Heart left ventricle (tissue), 16 donors: ENCODE measurements at regions not wholly inside any gene's neighbourhood (a gene's known extent, or its start where the extent isn't known, plus 50 kb on each side); places are given as distances from the start of the nearest gene placed in this dataset.

Source experiments
- ATAC-seq, 4 donors: fragments of 200-7000 bp; cut with Tn5 transposase; one replicate each; pipeline ENCODE4 v1.9.1; 2020 to 2022; ENCODE audit warnings: moderate library complexity in 4 of 4, mild to moderate bottlenecking in 3 of 4, moderate number of reproducible peaks in 1 of 4
- DNase-seq, 5 donors: peaks; one replicate each; pipeline ENCODE4 v3.0.0-alpha.2; 2020
- H3K27ac ChIP-seq, 12 donors: fragments of 200-600 bp; sonication (generic) in 4 of 12; one replicate each; pipeline versions ENCODE4 v1.5.0 to v1.8.0; 2016 to 2022; ENCODE audit warnings: mild to moderate bottlenecking in 2 of 12
- H3K27me3 ChIP-seq, 9 donors: fragments of 200-600 bp; sonication (generic) in 2 of 9; one replicate each; pipeline versions ENCODE4 v1.5.1 to v1.8.0; 2016 to 2022; ENCODE audit warnings: mild to moderate bottlenecking in 3 of 9
- H3K36me3 ChIP-seq, 9 donors: fragments of 200-600 bp; sonication (generic) in 2 of 9; one replicate each; pipeline versions ENCODE4 v1.5.0 to v1.8.0; 2018 to 2022; ENCODE audit warnings: mild to moderate bottlenecking in 2 of 9
- H3K4me1 ChIP-seq, 12 donors: fragments of 200-600 bp; sonication (generic) in 4 of 12; one replicate each; pipeline versions ENCODE4 v1.5.0 to v1.8.0; 2016 to 2022; ENCODE audit warnings: mild to moderate bottlenecking in 3 of 12
- H3K4me3 ChIP-seq, 12 donors: fragments of 200-600 bp; sonication (generic) in 4 of 12; one replicate each; pipeline versions ENCODE4 v1.5.0 to v1.8.0; 2017 to 2022; ENCODE audit warnings: mild to moderate bottlenecking in 9 of 12, moderate library complexity in 4 of 12
- H3K9me3 ChIP-seq, 12 donors: fragments of 200-600 bp; sonication (generic) in 4 of 12; one replicate each; pipeline versions ENCODE4 v1.5.0 to v1.8.0; 2016 to 2022; ENCODE audit warnings: mild to moderate bottlenecking in 1 of 12
- CTCF ChIP-seq, 12 donors: fragments of 200-600 bp; sonication (generic) in 4 of 12; IDR thresholded peaks; one replicate each; pipeline versions ENCODE4 v1.5.0 to v1.8.0; 2018 to 2022; ENCODE audit warnings: antibody characterized with exemption in 12 of 12, mild to moderate bottlenecking in 5 of 12
- POLR2A ChIP-seq, 2 donors: fragments of 450-650 bp; IDR thresholded peaks; one replicate each; pipeline ENCODE4 v1.6.1; 2017; ENCODE audit warnings: antibody characterized with exemption in 2 of 2, mild to moderate bottlenecking in 2 of 2, moderate library complexity in 2 of 2
- WGBS, 4 donors: extraction: QIAGEN DNeasy Blood & Tissue Kit in 2 of 4; methylation state at CpG; one replicate each; pipeline versions ENCODE4 v1.1.5 to v1.1.7; 2013 to 2018; 5-methylcytosine and 5-hydroxymethylcytosine counted together
- intact Hi-C, 10 donors: fragments of 100-400 bp; cut with DNase I; formaldehyde crosslinking; loops; one replicate each; pipeline versions ENCODE4 v1.11.1 to v1.14.2; 2022
- donor health status: ischemic (EF 13 %, LVEDD 7.1; RV severe dilation, severe dysfunction).
- donor health status: healthy with polysubstance abuse.
- donor health status: DM: no; HTN: yes; CAD: no.
- donor health status: DM: no; HTN: no; CAD: no.
- donor health status: ischemic (EF 25% LVEDD 6.9; RV normal size, moderate dysfunction).
- donor health status: ischemic (EF 25% LVEDD 5.7; RV mildly dilated, moderate dysfunction).
- donor health status: healthy.
- donor health status: DM: yes; HTN: yes; CAD: no.
- donor health status: ischemic (EF 35%, LVEDD 5.7; RV mildly dilated, moderate dysfunction).
- donor health status: nonischemic (EF 11% LVEDD 7.7; RV severe dilation, severe dysfunction).
- donor health status: DM: yes; HTN: yes; CAD: no.
- donor health status: PGD.
- donor health status: ischemic (EF 29% LVEDD 5.4; RV normal size, mild dysfunction).
- donor health status: nonischemic (EF 23%, LVEDD 6.1; RV moderate dilation, normal function).

DNA sequence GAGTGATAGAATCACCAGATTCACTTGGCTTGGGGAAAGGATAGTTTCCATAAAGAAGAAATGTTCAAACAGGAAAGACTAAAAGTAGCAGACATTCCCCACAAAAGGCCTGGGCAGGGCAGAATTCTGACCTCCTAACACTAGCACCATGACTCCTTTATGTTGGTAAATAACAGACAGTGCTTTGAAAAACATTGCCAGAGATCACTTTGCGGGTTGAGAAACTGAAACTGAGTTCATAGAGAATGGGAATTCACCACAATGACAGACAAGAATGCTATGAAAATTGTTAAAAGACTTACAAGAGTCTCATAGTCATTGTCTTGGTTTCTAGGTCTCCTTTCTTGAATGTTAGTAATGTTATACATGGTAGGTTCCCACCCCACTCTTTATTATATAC lies 172.5 kb upstream of the GLRA1 start:
- Histone ChIP-seq H3K27ac (no peak overlapping the region), H3K36me3 (no peaks in the 10 kb centered on the region), H3K9me3 (peaks cover 0 to 3% (median 0%) of the 10 kb centered on the region in 12 donors), H3K27me3 (peaks cover 0 to 6% (median 0%) of the 10 kb centered on the region in 9 donors), H3K4me3 (no peak overlapping the region), H3K4me1 (no peaks in the 10 kb centered on the region)
- DNase-seq (no peak), ATAC-seq (no peak)
- 40 to 65% (median 52%) methylated on average over 1 of the region's 1 CpG for WGBS, 4 donors
- intact Hi-C loops, result loop anchor here in 1 of 10 donors (10.0 kb wide), 1 partner anchor 758 kb away; no protein-coding TSS in a partner anchor
- no peak for TF ChIP-seq CTCF (IDR thresholded peaks at IDR 0.05)
- TF ChIP-seq POLR2A (IDR thresholded peaks at IDR 0.05), result no peak

DNA sequence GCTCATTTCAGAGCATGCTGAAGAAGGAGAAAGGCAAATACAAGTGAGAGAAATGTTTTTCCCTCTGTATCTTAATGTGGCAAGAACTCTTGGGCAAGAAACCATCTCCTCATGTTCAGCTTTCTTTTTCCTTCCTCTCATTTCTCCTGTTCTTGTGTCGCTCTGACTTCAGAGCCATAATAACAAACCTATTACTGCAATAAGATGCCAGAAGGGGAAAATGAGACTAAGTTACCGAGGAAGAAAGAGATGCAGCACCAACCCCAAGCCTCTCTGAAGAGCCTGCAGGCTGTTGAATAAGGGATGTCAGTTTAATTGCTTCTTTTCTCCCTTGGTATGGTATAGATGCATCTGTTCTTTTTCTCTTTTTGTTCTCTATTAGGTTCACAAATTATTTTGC lies 170.1 kb upstream of the GLRA1 start:
- no peak for TF ChIP-seq POLR2A (IDR thresholded peaks at IDR 0.05)
- no peak for TF ChIP-seq CTCF (IDR thresholded peaks at IDR 0.05)

GRCh38 chr5:152094060-152094459 lies 169.4 kb upstream of the GLRA1 start:
- TF ChIP-seq CTCF (IDR thresholded peaks at IDR 0.05) (no peak), POLR2A (IDR thresholded peaks at IDR 0.05) (no peak)
- H3K9me3 ChIP-seq, result no peaks in the 10 kb centered on the region
- DNase-seq (no peak), ATAC-seq (no peak)
- WGBS, 4 donors, result 5 to 37% (median 24%) methylated on average over 2 of the region's 2 CpGs
- no peak overlapping the region for H3K27ac ChIP-seq
- no peak overlapping the region for H3K4me3 ChIP-seq
- no peaks in the 10 kb centered on the region for H3K36me3 ChIP-seq
- H3K4me1 ChIP-seq, result no peaks in the 10 kb centered on the region
- peaks cover 0 to 6% (median 0%) of the 10 kb centered on the region in 9 donors for H3K27me3 ChIP-seq
- intact Hi-C loops, result loop anchor here in 1 of 10 donors (10.0 kb wide), 1 partner anchor 761 kb away; no protein-coding TSS in a partner anchor

More for the DNA sequence above, 170.1 kb upstream of the GLRA1 start:
- Histone ChIP-seq H3K9me3 (no peaks in the 10 kb centered on the region), H3K27ac (no peak overlapping the region), H3K4me3 (no peak overlapping the region), H3K4me1 (no peaks in the 10 kb centered on the region), H3K36me3 (no peaks in the 10 kb centered on the region), H3K27me3 (peaks cover 0 to 6% (median 0%) of the 10 kb centered on the region in 9 donors)
- no peak for DNase-seq
- ATAC-seq, result no peak
- WGBS, 4 donors, result 77 to 88% (median 81%) methylated on average over 2 of the region's 2 CpGs
- intact Hi-C loops, result loop anchor here in 1 of 10 donors (10.0 kb wide), 1 partner anchor 760 kb away; no protein-coding TSS in a partner anchor

DNA sequence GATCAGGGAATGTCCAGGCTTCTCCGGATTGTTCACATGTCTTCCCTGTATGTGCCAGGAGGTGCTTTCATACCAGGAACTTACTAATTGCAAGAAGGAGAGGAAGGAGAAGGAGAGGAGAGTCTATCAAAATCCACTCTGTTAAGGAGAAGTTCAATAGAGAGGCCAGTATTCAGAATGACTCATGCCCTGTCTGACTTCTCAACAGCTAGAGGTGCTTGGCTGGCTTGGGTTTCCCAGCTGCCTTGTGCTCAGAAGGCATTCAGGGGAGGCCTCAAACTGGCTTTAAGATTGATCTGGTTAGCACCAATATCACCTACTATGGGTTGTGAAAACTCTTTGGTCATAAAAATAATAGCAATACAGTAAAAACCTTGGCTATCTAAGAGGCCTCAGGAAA lies 167.9 kb upstream of the GLRA1 start:
- Histone ChIP-seq H3K27me3 (peaks cover 0 to 6% (median 0%) of the 10 kb centered on the region in 9 donors), H3K9me3 (no peaks in the 10 kb centered on the region), H3K36me3 (no peaks in the 10 kb centered on the region), H3K4me3 (no peak overlapping the region), H3K4me1 (no peaks in the 10 kb centered on the region), H3K27ac (no peak overlapping the region)
- TF ChIP-seq CTCF (IDR thresholded peaks at IDR 0.05), result no peak
- TF ChIP-seq POLR2A (IDR thresholded peaks at IDR 0.05), result no peak
- WGBS, 4 donors, result 59 to 75% (median 72%) methylated on average over 1 of the region's 1 CpG
- DNase-seq (no peak), ATAC-seq (no peak)
- intact Hi-C loops, result loop anchor here in 1 of 10 donors (10.0 kb wide), 1 partner anchor 762 kb away; no protein-coding TSS in a partner anchor
